ENCODE measurements at regions not wholly inside any gene's neighbourhood (a gene's known extent, or its start where the extent isn't known, plus 50 kb on each side); places are given as distances from the start of the nearest gene placed in this dataset.

GRCh38 chrX:39725114-39725513 is 372.6 kb downstream of the BCOR start:
- CTCF ChIA-PET: no interaction called here
- intact Hi-C loops (cut with micrococcal nuclease; ENCODE audit: unreplicated experiment): no loop called here
- H3K36me3 Mint-ChIP-seq (ENCODE audit: insufficient read depth, unreplicated experiment): no peaks in the 10 kb centered on the region
- BruUV-seq (replicated peaks): no TSS peak
- H3K9me3 Mint-ChIP-seq (ENCODE audit: low read depth, unreplicated experiment): no peaks in the 10 kb centered on the region
- H3K4me3 Mint-ChIP-seq (ENCODE audit: low read depth, unreplicated experiment): no peak overlapping the region
- peaks cover 28% of the 10 kb centered on the region for H3K27me3 Mint-ChIP-seq (ENCODE audit: unreplicated experiment)
- no peak for TF ChIP-seq CTCF (IDR thresholded peaks at IDR 0.05; ENCODE audit: unreplicated experiment)
- H3K27ac Mint-ChIP-seq (ENCODE audit: unreplicated experiment): no peak overlapping the region
- DNase-seq: no peak
- no peaks in the 10 kb centered on the region for H3K4me1 Mint-ChIP-seq (ENCODE audit: low read depth, unreplicated experiment)

- no peak for TF ChIP-seq CTCF (IDR thresholded peaks at IDR 0.05; ENCODE audit: unreplicated experiment)
- CTCF ChIA-PET: no interaction called here
- H3K9me3 Mint-ChIP-seq (ENCODE audit: low read depth, unreplicated experiment): no peaks in the 10 kb centered on the region
- no peaks in the 10 kb centered on the region for H3K36me3 Mint-ChIP-seq (ENCODE audit: insufficient read depth, unreplicated experiment)
- no peak for DNase-seq
- no TSS peak for BruUV-seq (replicated peaks)
- peaks cover 9% of the 10 kb centered on the region for H3K4me1 Mint-ChIP-seq (ENCODE audit: low read depth, unreplicated experiment)
- H3K27ac Mint-ChIP-seq (ENCODE audit: unreplicated experiment): no peak overlapping the region
- intact Hi-C loops (cut with micrococcal nuclease; ENCODE audit: unreplicated experiment): no loop called here
- H3K27me3 Mint-ChIP-seq (ENCODE audit: unreplicated experiment): peaks cover 28% of the 10 kb centered on the region
- H3K4me3 Mint-ChIP-seq (ENCODE audit: low read depth, unreplicated experiment): no peak overlapping the region
These were observed 371.7 kb downstream of the BCOR start for GRCh38 chrX:39725928-39726619.

- peaks cover 13% of the 10 kb centered on the region for H3K4me1 Mint-ChIP-seq (ENCODE audit: low read depth, unreplicated experiment)
- CTCF ChIA-PET: no interaction called here
- H3K9me3 Mint-ChIP-seq (ENCODE audit: low read depth, unreplicated experiment): no peaks in the 10 kb centered on the region
- no peak overlapping the region for H3K27ac Mint-ChIP-seq (ENCODE audit: unreplicated experiment)
- no peaks in the 10 kb centered on the region for H3K36me3 Mint-ChIP-seq (ENCODE audit: insufficient read depth, unreplicated experiment)
- no peak overlapping the region for H3K4me3 Mint-ChIP-seq (ENCODE audit: low read depth, unreplicated experiment)
- peaks cover 23% of the 10 kb centered on the region for H3K27me3 Mint-ChIP-seq (ENCODE audit: unreplicated experiment)
- intact Hi-C loops (cut with micrococcal nuclease; ENCODE audit: unreplicated experiment): no loop called here
- no peak for TF ChIP-seq CTCF (IDR thresholded peaks at IDR 0.05; ENCODE audit: unreplicated experiment)
- no TSS peak for BruUV-seq (replicated peaks)
- no peak for DNase-seq
These were observed 371.0 kb downstream of the BCOR start for GRCh38 chrX:39726771-39727170.

- H3K9me3 Mint-ChIP-seq (ENCODE audit: low read depth, unreplicated experiment): no peaks in the 10 kb centered on the region
- intact Hi-C loops (cut with micrococcal nuclease; ENCODE audit: unreplicated experiment): no loop called here
- H3K27ac Mint-ChIP-seq (ENCODE audit: unreplicated experiment): no peak overlapping the region
- CTCF ChIA-PET: no interaction called here
- no peak for TF ChIP-seq CTCF (IDR thresholded peaks at IDR 0.05; ENCODE audit: unreplicated experiment)
- DNase-seq: no peak
- BruUV-seq (replicated peaks): no TSS peak
- peaks cover 24% of the 10 kb centered on the region for H3K4me1 Mint-ChIP-seq (ENCODE audit: low read depth, unreplicated experiment)
- H3K4me3 Mint-ChIP-seq (ENCODE audit: low read depth, unreplicated experiment): no peak overlapping the region
- peaks cover 11% of the 10 kb centered on the region for H3K27me3 Mint-ChIP-seq (ENCODE audit: unreplicated experiment)
- H3K36me3 Mint-ChIP-seq (ENCODE audit: insufficient read depth, unreplicated experiment): no peaks in the 10 kb centered on the region
These were observed 369.7 kb downstream of the BCOR start for GRCh38 chrX:39728025-39728424.

All from Calu3 (cell line).